SK-N-SH (cell line): ENCODE measurements at regions not wholly inside any gene's neighbourhood (a gene's known extent, or its start where the extent isn't known, plus 50 kb on each side); places are given as distances from the start of the nearest gene placed in this dataset.
A peak's percentile ranks its signal among the peaks of the same experiment; 100 is the strongest.

ENCODE experiments used
- CTCF ChIA-PET: fragments of 300-600, 350-600 bp; formaldehyde crosslinking; extraction: SDS; loops from one replicate; lab custom pipeline; 2021; lab: Yijun Ruan, JAX
- POLR2A ChIA-PET: fragments of 350-600 bp; sonication (Branson Sonifier 250); formaldehyde crosslinking; extraction: SDS; loops from one replicate; lab custom pipeline; 2020; ENCODE audit warnings: antibody characterized with exemption, inconsistent platforms; lab: Yijun Ruan, JAX
- DNase-seq: peaks from one replicate; pipeline ENCODE4 v3.0.0; 2012
- H2AFZ ChIP-seq: fragments of 200-600 bp; sonication (generic); 2 replicates; pipeline ENCODE4 v1.8.1; 2016; ENCODE audit warnings: antibody characterized with exemption, mild to moderate bottlenecking, low read depth
- H3F3A ChIP-seq: fragments of 200-600 bp; sonication (generic); replicated peaks from 2 replicates; pipeline ENCODE3; 2016; ENCODE audit warnings: antibody characterized with exemption, mild to moderate bottlenecking; ENCODE audit not compliant: insufficient read depth
- H3K27ac ChIP-seq, 2 experiments: fragments of 200-500 bp in 1 of 2; fragments of 200-600 bp in 1 of 2; sonication (Bioruptor generic) in 1 of 2; sonication (generic), shearing (Covaris generic) in 1 of 2; 2 replicates each; pipeline versions ENCODE4 v1.5.1 to v1.6.1; 2014 to 2016; ENCODE audit warnings: low read depth in 2 of 2, inconsistent platforms in 1 of 2, low read length in 1 of 2, mild to moderate bottlenecking in 1 of 2, mixed read lengths in 1 of 2
- H3K27me3 ChIP-seq: fragments of 200-600 bp; sonication (generic), shearing (Covaris generic); 2 replicates; pipeline ENCODE4 v1.6.1; 2016; ENCODE audit warnings: mixed run types; ENCODE audit not compliant: insufficient read depth
- H3K36me3 ChIP-seq, 2 experiments: fragments of 200-500 bp in 1 of 2; fragments of 200-600 bp in 1 of 2; sonication (Bioruptor generic) in 1 of 2; sonication (generic) in 1 of 2; replicated peaks in 1 of 2; 2 replicates each; pipeline versions ENCODE3 to v1.5.1; 2014 to 2016; ENCODE audit warnings: low read length in 1 of 2, mild to moderate bottlenecking in 1 of 2; ENCODE audit not compliant: insufficient read depth in 2 of 2, control insufficient read depth in 1 of 2
- H3K4me1 ChIP-seq, 2 experiments: fragments of 200-500 bp in 1 of 2; fragments of 200-600 bp in 1 of 2; sonication (Bioruptor generic) in 1 of 2; sonication (generic), shearing (Covaris generic) in 1 of 2; 2 replicates each; pipeline versions ENCODE4 v1.5.1 to v1.6.1; 2014 to 2016; ENCODE audit warnings: low read depth in 1 of 2, low read length in 1 of 2, mixed run types in 1 of 2; ENCODE audit not compliant: insufficient read depth in 2 of 2, control insufficient read depth in 1 of 2
- H3K4me2 ChIP-seq: fragments of 200-600 bp; sonication (generic), shearing (Covaris generic); 2 replicates; pipeline ENCODE4 v1.6.1; 2017; ENCODE audit warnings: mixed run types
- H3K4me3 ChIP-seq, 2 experiments: fragments of 200-500 bp in 1 of 2; fragments of 200-600 bp in 1 of 2; sonication (Bioruptor generic) in 1 of 2; sonication (generic), shearing (Covaris generic) in 1 of 2; 2 replicates each; pipeline versions ENCODE4 v1.5.1 to v1.8.1; 2014 to 2016; ENCODE audit warnings: low read depth in 2 of 2, inconsistent platforms in 1 of 2, low read length in 1 of 2, mild to moderate bottlenecking in 1 of 2, mixed read lengths in 1 of 2, moderate library complexity in 1 of 2
- H3K79me2 ChIP-seq: fragments of 200-600 bp; sonication (generic); 2 replicates; pipeline ENCODE4 v1.8.1; 2017; ENCODE audit warnings: mild to moderate bottlenecking; ENCODE audit not compliant: insufficient read depth
- H3K9ac ChIP-seq: fragments of 200-600 bp; sonication (generic); 2 replicates; pipeline ENCODE4 v1.6.1; 2017; ENCODE audit warnings: mixed run types
- H3K9me2 ChIP-seq: fragments of 200-600 bp; sonication (generic); 2 replicates; pipeline ENCODE4 v1.6.1; 2017; ENCODE audit warnings: mixed run types
- H3K9me3 ChIP-seq: fragments of 200-600 bp; sonication (generic); 2 replicates; pipeline ENCODE4 v1.6.1; 2017; ENCODE audit warnings: mixed run types, mild to moderate bottlenecking, moderate library complexity
- H4K20me1 ChIP-seq: fragments of 200-600 bp; sonication (generic); 2 replicates; pipeline ENCODE4 v1.6.1; 2017; ENCODE audit warnings: mild to moderate bottlenecking, mixed run types; ENCODE audit not compliant: insufficient read depth
- FOSL2 ChIP-seq: IDR thresholded peaks from 2 replicates; pipeline ENCODE4 v1.4.0; 2012; ENCODE audit warnings: low read depth, mild to moderate bottlenecking, moderate library complexity, borderline replicate concordance
- FOXJ3 ChIP-seq: sonication (generic); formaldehyde crosslinking; IDR thresholded peaks from 2 replicates; pipeline ENCODE4 v1.5.1; 2020; ENCODE audit warnings: mild to moderate bottlenecking, missing genetic modification reagents
- FOXM1 ChIP-seq: IDR thresholded peaks from 2 replicates; pipeline ENCODE4 v1.4.0; 2012; ENCODE audit warnings: low read depth, mild to moderate bottlenecking
- GATA2 ChIP-seq: sonication (generic); formaldehyde crosslinking; IDR thresholded peaks from 2 replicates; pipeline ENCODE4 v1.5.0; 2020; ENCODE audit warnings: mild to moderate bottlenecking, missing genetic modification reagents
- MEF2A ChIP-seq: IDR thresholded peaks from 2 replicates; pipeline ENCODE4 v1.4.0; 2012; ENCODE audit warnings: low read depth, borderline replicate concordance
- MXI1 ChIP-seq: IDR thresholded peaks from 2 replicates; pipeline ENCODE4 v1.6.1; 2012; ENCODE audit warnings: mild to moderate bottlenecking, low read depth, low read length, improper control_type of control experiment
- PBX3 ChIP-seq: IDR thresholded peaks from 2 replicates; pipeline ENCODE4; 2012
- POLR2AphosphoS5 ChIP-seq: IDR thresholded peaks from 2 replicates; pipeline ENCODE4 v1.6.1; 2012; ENCODE audit warnings: low read depth, low read length
- RAD21 ChIP-seq: IDR thresholded peaks from 2 replicates; pipeline ENCODE4 v1.6.1; 2012; ENCODE audit warnings: mild to moderate bottlenecking, low read length
- RXRA ChIP-seq: IDR thresholded peaks from 2 replicates; pipeline ENCODE4 v1.4.0; 2012; ENCODE audit warnings: low read depth, mild to moderate bottlenecking, borderline replicate concordance
- SMC3 ChIP-seq: IDR thresholded peaks from 2 replicates; pipeline ENCODE4 v1.6.1; 2012; ENCODE audit warnings: low read depth, low read length, improper control_type of control experiment
- TCF12 ChIP-seq: IDR thresholded peaks from 2 replicates; pipeline ENCODE4 v1.4.0; 2012
- WGBS: methylation state at CpG from one replicate; pipeline ENCODE4 v1.1.6; 2017; ENCODE audit warnings: low lambda C conversion rate; 5-methylcytosine and 5-hydroxymethylcytosine counted together
- TF ChIP-seq, protein P1 (sequence below): IDR thresholded peaks from 2 replicates; pipeline ENCODE4 v1.6.1; 2012; ENCODE audit warnings: mild to moderate bottlenecking, low read depth, low read length, moderate library complexity

DNA sequence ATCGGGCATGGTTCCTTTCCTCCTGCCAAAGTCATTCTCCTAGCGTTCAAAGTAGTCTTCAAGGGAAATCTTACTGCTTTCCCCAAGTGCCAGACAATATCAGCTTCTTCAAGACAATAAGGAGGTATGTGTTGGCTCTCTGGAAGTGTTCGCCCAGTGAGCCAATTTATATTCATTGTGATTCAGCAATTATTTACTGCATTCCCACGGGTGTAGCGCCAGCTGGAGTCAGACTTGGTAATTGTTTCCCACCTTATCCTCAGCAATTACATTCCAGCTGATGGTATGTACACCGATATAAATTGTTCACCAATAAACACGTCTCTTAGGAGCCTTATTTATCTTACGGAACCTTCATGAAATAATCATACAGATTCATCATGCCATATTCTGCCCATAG, 103.6 kb upstream of the CTNNB1 start:
- no peak overlapping the region for H3K4me3 ChIP-seq
- no peaks in the 10 kb centered on the region for H3K9me3 ChIP-seq
- 40% methylated on average over 8 of the region's 8 CpGs for WGBS
- no peaks in the 10 kb centered on the region for H3K9me2 ChIP-seq
- no peak overlapping the region for H3K27ac ChIP-seq
- H4K20me1 ChIP-seq: no peaks in the 10 kb centered on the region
- no peaks in the 10 kb centered on the region for H3K79me2 ChIP-seq
- ChIA-PET POLR2A (no interaction called here), CTCF (interaction anchor here (1.1 kb wide), 1 partner anchor 10 kb away, joined by 3 read pairs; no protein-coding TSS in a partner anchor)
- no peak overlapping the region for H2AFZ ChIP-seq
- no peaks in the 10 kb centered on the region for H3K27me3 ChIP-seq
- TF ChIP-seq GATA2 (CRISPR knock-in tag): no peak
- TF ChIP-seq RAD21: peak; percentile 19; the same call in 1 of the 2 replicates
- H3F3A ChIP-seq: no peaks in the 10 kb centered on the region
- no peak overlapping the region for H3K4me2 ChIP-seq
- no peaks in the 10 kb centered on the region for H3K4me1 ChIP-seq
- DNase-seq: no peak
- no peaks in the 10 kb centered on the region for H3K36me3 ChIP-seq
- no peak overlapping the region for H3K9ac ChIP-seq

GRCh38 chr3:41097896-41098496, 101.3 kb upstream of the CTNNB1 start:
- no peaks in the 10 kb centered on the region for H3K9me3 ChIP-seq
- DNase-seq: no peak
- no peak for TF ChIP-seq PBX3
- TF ChIP-seq TCF12: no peak
- TF ChIP-seq MEF2A: no peak
- TF ChIP-seq FOXJ3: no peak
- TF ChIP-seq, protein P1, sequence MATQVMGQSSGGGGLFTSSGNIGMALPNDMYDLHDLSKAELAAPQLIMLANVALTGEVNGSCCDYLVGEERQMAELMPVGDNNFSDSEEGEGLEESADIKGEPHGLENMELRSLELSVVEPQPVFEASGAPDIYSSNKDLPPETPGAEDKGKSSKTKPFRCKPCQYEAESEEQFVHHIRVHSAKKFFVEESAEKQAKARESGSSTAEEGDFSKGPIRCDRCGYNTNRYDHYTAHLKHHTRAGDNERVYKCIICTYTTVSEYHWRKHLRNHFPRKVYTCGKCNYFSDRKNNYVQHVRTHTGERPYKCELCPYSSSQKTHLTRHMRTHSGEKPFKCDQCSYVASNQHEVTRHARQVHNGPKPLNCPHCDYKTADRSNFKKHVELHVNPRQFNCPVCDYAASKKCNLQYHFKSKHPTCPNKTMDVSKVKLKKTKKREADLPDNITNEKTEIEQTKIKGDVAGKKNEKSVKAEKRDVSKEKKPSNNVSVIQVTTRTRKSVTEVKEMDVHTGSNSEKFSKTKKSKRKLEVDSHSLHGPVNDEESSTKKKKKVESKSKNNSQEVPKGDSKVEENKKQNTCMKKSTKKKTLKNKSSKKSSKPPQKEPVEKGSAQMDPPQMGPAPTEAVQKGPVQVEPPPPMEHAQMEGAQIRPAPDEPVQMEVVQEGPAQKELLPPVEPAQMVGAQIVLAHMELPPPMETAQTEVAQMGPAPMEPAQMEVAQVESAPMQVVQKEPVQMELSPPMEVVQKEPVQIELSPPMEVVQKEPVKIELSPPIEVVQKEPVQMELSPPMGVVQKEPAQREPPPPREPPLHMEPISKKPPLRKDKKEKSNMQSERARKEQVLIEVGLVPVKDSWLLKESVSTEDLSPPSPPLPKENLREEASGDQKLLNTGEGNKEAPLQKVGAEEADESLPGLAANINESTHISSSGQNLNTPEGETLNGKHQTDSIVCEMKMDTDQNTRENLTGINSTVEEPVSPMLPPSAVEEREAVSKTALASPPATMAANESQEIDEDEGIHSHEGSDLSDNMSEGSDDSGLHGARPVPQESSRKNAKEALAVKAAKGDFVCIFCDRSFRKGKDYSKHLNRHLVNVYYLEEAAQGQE: no peak
- TF ChIP-seq FOSL2: no peak
- TF ChIP-seq MXI1: no peak
- TF ChIP-seq SMC3: no peak
- no peak for TF ChIP-seq RXRA
- no peak for TF ChIP-seq FOXM1
- TF ChIP-seq POLR2AphosphoS5: no peak
- no peaks in the 10 kb centered on the region for H3F3A ChIP-seq
- no peaks in the 10 kb centered on the region for H3K9me2 ChIP-seq
- no peaks in the 10 kb centered on the region for H3K27me3 ChIP-seq
- H3K9ac ChIP-seq: no peak overlapping the region
- no peak overlapping the region for H3K4me2 ChIP-seq
- 18% methylated on average over 3 of the region's 3 CpGs for WGBS
- no peaks in the 10 kb centered on the region for H3K79me2 ChIP-seq
- H3K36me3 ChIP-seq: no peaks in the 10 kb centered on the region
- no peak overlapping the region for H2AFZ ChIP-seq
- CTCF ChIA-PET: interaction anchor here (0.9 to 1.8 kb wide), 3 partner anchors 10 to 513 kb away, joined by 3 to 7 read pairs (median 3); no protein-coding TSS in a partner anchor
- no peak overlapping the region for H3K27ac ChIP-seq
- H4K20me1 ChIP-seq: no peaks in the 10 kb centered on the region
- POLR2A ChIA-PET: no interaction called here
- H3K4me1 ChIP-seq: no peaks in the 10 kb centered on the region
- H3K4me3 ChIP-seq: no peak overlapping the region
